Suprapubic skin (tissue), 4 donors: ENCODE measurements at regions not wholly inside any gene's neighbourhood (a gene's known extent, or its start where the extent isn't known, plus 50 kb on each side); places are given as distances from the start of the nearest gene placed in this dataset.

Experiments
- DNase-seq, 2 donors: peaks; one replicate each; pipeline ENCODE4 v3.0.0-alpha.2; 2019; ENCODE audit warnings: low spot score in 2 of 2
- H3K27ac ChIP-seq: fragments of 200-600 bp; sonication (generic); one replicate; pipeline ENCODE4 v1.5.1; 2019
- H3K27me3 ChIP-seq: fragments of 200-600 bp; sonication (generic); one replicate; pipeline ENCODE4 v1.5.1; 2019
- H3K36me3 ChIP-seq: fragments of 200-600 bp; sonication (generic); one replicate; pipeline ENCODE4 v1.5.1; 2019
- H3K4me1 ChIP-seq: fragments of 200-600 bp; sonication (generic); one replicate; pipeline ENCODE4 v1.5.1; 2019
- H3K4me3 ChIP-seq: fragments of 200-600 bp; sonication (generic); one replicate; pipeline ENCODE4 v1.5.1; 2019; ENCODE audit warnings: mild to moderate bottlenecking
- H3K9me3 ChIP-seq: fragments of 200-600 bp; sonication (generic); one replicate; pipeline ENCODE4 v1.5.1; 2019
- CTCF ChIP-seq, 2 donors: fragments of 200-600 bp in 1 of 2; fragments of 450-650 bp in 1 of 2; sonication (generic) in 1 of 2; IDR thresholded peaks; one replicate each; pipeline ENCODE4 v1.5.1; 2016 to 2019; ENCODE audit warnings: antibody characterized with exemption in 2 of 2, mild to moderate bottlenecking in 1 of 2, moderate library complexity in 1 of 2
- EP300 ChIP-seq: sonication (generic); formaldehyde crosslinking; IDR thresholded peaks from one replicate; pipeline ENCODE4 v1.6.1; 2017; ENCODE audit warnings: antibody characterized with exemption
- POLR2A ChIP-seq, 2 donors: fragments of 450-650 bp; IDR thresholded peaks; one replicate each; pipeline ENCODE4 v1.6.1; 2017; ENCODE audit warnings: antibody characterized with exemption in 2 of 2, mild to moderate bottlenecking in 2 of 2, moderate library complexity in 2 of 2
- POLR2AphosphoS5 ChIP-seq, 3 donors: sonication (generic); formaldehyde crosslinking; IDR thresholded peaks; one replicate each; pipeline ENCODE4 v1.6.1; 2017; ENCODE audit warnings: antibody characterized with exemption in 3 of 3
- WGBS: methylation state at CpG from one replicate; pipeline ENCODE4 v1.1.5; 2018; 5-methylcytosine and 5-hydroxymethylcytosine counted together

GRCh38 chr16:86922311-86922710, 344.0 kb downstream of the FOXL1 start:
- Histone ChIP-seq H3K4me1 (no peaks in the 10 kb centered on the region), H3K27me3 (peaks cover 73% of the 10 kb centered on the region)
- no peak for TF ChIP-seq POLR2AphosphoS5 (IDR thresholded peaks at IDR 0.05)
- TF ChIP-seq CTCF (IDR thresholded peaks at IDR 0.05) = no peak
- no peak for TF ChIP-seq POLR2A (IDR thresholded peaks at IDR 0.05)
- TF ChIP-seq EP300 = no peak

GRCh38 chr16:86923656-86924055, 345.3 kb downstream of the FOXL1 start:
- peaks cover 4% of the 10 kb centered on the region for H3K9me3 ChIP-seq
- H3K27me3 ChIP-seq = peaks cover 82% of the 10 kb centered on the region
- 68% methylated on average over 4 of the region's 4 CpGs for WGBS
- H3K4me1 ChIP-seq = no peaks in the 10 kb centered on the region
- H3K27ac ChIP-seq = no peak overlapping the region
- H3K4me3 ChIP-seq = no peak overlapping the region
- no peaks in the 10 kb centered on the region for H3K36me3 ChIP-seq
- no peak for DNase-seq
- TF ChIP-seq POLR2AphosphoS5 (IDR thresholded peaks at IDR 0.05) = no peak
- no peak for TF ChIP-seq EP300
- TF ChIP-seq POLR2A (IDR thresholded peaks at IDR 0.05) = no peak
- no peak for TF ChIP-seq CTCF (IDR thresholded peaks at IDR 0.05)

More at GRCh38 chr16:86922311-86922710, 344.0 kb downstream of the FOXL1 start:
- H3K36me3 ChIP-seq = no peaks in the 10 kb centered on the region
- DNase-seq = no peak
- H3K4me3 ChIP-seq = no peak overlapping the region
- H3K9me3 ChIP-seq = peaks cover 4% of the 10 kb centered on the region
- H3K27ac ChIP-seq = no peak overlapping the region
- WGBS = 79% methylated on average over 7 of the region's 7 CpGs

GRCh38 chr16:86924537-86924936, 346.2 kb downstream of the FOXL1 start:
- TF ChIP-seq POLR2AphosphoS5 (IDR thresholded peaks at IDR 0.05) (no peak), EP300 (no peak), CTCF (IDR thresholded peaks at IDR 0.05) (no peak), POLR2A (IDR thresholded peaks at IDR 0.05) (no peak)
- WGBS = 86% methylated on average over 6 of the region's 6 CpGs

GRCh38 chr16:86925067-86925791, 346.9 kb downstream of the FOXL1 start:
- H3K27me3 ChIP-seq = peaks cover 86% of the 10 kb centered on the region

More at GRCh38 chr16:86924537-86924936, 346.2 kb downstream of the FOXL1 start:
- H3K4me1 ChIP-seq = peaks cover 6% of the 10 kb centered on the region
- no peaks in the 10 kb centered on the region for H3K36me3 ChIP-seq
- H3K4me3 ChIP-seq = no peak overlapping the region
- no peak overlapping the region for H3K27ac ChIP-seq
- DNase-seq = no peak
- peaks cover 86% of the 10 kb centered on the region for H3K27me3 ChIP-seq
- peaks cover 4% of the 10 kb centered on the region for H3K9me3 ChIP-seq

More at GRCh38 chr16:86925067-86925791, 346.9 kb downstream of the FOXL1 start:
- H3K9me3 ChIP-seq = peaks cover 4% of the 10 kb centered on the region
- no peak for DNase-seq
- no peak overlapping the region for H3K27ac ChIP-seq
- TF ChIP-seq POLR2AphosphoS5 (IDR thresholded peaks at IDR 0.05) (no peak), CTCF (IDR thresholded peaks at IDR 0.05) (no peak), POLR2A (IDR thresholded peaks at IDR 0.05) (no peak), EP300 (no peak)
- no peaks in the 10 kb centered on the region for H3K36me3 ChIP-seq
- WGBS = 39% methylated on average over 15 of the region's 18 CpGs
- no peak overlapping the region for H3K4me3 ChIP-seq
- H3K4me1 ChIP-seq = peaks cover 9% of the 10 kb centered on the region
